GM21576 (cell line): ENCODE measurements at regions not wholly inside any gene's neighbourhood (a gene's known extent, or its start where the extent isn't known, plus 50 kb on each side); places are given as distances from the start of the nearest gene placed in this dataset.
"Not testable (repeated sequence)": the region's sequence is repeated elsewhere in the genome, so short reads cannot be mapped to it uniquely, and the experiment has no call there.

Experiments
- ATAC-seq: cut with Tn5 transposase; IDR thresholded peaks from one replicate; pipeline ENCODE4 v1.9.1; 2021; ENCODE audit warnings: mild to moderate bottlenecking, moderate library complexity; ENCODE audit not compliant: unreplicated experiment

DNA sequence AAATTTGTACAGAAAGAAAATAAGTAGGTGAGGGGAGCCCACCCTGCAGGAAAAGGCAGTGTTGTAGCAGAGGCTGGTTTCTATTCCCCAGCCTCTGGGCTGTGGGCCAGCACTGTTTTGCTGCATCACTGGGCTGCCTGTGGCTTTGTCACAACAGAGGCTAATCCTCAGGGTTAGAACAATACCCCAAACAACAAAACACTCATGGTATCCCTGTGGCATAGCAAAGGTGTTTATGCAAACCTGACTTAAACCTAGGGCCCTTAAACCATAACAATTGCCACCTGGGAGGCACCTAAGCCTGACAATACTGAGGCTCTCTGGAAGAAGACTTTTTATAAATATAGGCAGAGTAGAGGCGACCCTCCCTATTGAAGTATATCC lies 314.7 kb downstream of the OLFM4 start:
- no peak for ATAC-seq

DNA sequence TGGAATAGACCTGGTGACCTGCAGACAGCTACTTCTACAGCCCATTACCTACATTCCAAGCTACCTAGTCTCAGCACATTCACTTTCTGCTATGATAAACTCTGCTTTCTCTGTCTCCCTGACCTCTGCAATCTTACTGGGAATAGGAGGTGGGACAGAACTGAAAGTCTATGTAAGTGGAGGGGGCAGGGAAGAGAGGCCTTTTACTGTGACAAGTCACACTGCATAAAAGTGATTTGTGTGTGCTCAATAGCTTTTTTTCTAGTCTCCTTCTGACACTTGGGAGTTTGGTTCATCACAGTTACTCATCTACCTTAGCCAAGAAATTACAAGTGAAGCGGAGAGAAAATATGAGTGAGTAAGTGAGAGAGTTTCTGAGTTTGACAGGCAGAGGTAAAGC lies 322.4 kb downstream of the OLFM4 start:
- no peak for ATAC-seq

DNA sequence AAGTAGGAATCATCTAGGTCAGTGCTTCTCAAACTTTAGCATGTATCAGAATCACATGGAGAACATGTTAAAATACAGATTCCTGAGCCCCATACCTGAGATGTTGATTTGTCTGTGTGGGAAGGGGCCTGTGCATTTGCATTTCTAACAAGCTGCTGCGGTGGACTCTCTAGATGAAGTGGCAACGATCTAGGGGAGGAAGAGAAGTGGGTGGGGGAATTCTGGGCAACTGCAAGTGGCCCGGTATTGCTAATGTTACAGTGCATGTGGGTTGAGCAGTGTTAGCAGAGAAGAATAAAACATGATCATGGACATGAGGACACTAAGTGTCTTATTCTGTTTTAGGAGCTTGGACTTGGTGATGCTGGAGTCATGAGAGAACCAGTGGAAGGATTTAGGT lies 329.0 kb downstream of the OLFM4 start:
- ATAC-seq = no peak

DNA sequence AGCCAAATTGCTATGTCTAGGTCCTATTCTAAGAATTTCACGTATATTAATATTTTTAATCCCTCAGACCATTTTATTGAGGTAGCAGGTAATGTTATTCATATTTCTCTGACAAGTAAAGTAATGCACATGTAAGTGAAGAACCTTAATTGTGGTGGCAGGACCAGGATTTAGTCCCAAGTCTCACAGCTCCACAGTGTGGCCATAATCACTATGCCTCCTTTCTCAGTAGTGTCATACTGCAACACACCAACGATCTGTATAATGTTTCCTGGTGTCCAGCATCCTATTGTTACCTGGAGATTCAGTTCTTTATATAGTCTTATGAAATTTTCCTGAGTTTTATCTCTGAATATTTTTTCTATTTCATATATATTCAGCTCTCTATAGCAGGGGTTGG lies 340.3 kb downstream of the OLFM4 start:
- no peak for ATAC-seq

DNA sequence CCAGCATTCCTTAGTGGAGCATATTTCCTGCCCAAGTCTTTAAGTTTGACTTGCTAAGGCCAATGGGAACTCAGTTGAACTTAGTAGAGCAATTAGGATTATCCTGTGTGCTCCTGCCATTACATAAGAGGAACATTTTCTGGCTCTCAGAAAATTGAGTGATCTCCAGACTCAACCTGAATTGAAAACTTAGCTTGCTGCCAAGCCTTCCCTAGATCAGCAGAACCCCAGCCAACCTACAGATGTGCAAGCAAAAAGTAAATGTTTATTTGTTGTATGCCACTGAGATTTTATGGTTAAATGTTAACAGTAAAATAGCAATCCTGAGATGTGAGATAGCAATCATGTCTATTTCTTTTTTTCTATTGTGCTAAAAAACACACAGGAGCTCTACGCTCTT lies 350.9 kb downstream of the OLFM4 start:
- ATAC-seq = no peak

DNA sequence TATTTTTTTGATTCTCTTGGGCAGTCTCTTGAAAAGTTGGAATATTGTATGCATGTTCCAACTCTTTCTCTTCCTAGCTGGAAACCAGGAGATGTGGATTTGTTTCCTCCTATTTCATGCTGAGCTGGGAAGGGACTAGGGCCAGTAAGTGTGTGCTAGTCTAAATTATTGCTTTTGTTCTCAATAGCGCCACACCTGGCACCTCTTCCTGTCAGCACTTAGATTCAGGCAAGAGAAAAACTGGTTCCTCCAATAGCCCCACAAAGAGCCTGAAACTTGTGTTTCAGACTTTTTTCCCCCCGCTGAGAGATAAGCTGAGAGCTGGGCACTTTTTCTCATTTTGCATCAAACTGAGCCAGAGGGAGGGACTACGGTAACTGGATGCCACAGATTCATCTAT lies 353.4 kb downstream of the OLFM4 start:
- ATAC-seq = no peak

DNA sequence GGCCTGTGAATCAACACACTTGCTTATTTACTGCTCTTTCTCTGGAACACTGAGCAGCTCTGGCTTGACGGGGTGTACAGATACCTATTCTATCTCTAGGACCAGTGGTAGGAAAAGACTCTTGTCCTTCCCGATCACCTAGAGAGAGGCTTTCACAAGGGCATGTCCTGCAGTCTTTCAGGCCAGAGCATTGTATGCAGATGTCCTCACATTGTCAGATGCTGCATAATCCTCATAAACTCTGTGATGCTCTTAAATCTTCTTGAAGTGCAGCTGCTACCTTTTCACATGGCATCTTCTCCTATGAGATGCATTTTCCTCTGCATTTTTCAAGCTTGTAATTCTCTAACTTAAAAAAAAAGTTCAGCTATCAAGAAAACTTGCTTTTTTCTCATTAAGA lies 369.4 kb downstream of the OLFM4 start:
- ATAC-seq = no peak

DNA sequence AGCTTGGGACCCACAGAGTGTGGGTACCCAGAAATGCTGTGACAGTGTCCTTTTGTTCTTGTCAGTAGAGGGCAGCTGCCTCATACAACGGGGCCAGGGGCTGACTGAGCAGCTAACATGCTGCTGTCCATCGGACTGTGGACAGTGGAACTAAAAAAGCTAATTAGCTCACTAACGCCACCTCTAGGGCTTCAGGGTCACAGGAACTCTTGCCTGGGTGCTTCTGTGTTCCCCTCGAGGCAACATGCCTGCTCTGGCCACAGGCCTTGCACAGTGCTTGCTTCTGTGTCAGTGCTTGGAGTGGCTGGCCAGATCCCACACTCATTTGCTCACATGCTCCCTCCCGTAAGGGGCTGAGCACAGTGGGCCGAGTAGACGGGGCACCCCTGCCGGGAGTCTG lies 377.0 kb downstream of the OLFM4 start:
- no peak for ATAC-seq

DNA sequence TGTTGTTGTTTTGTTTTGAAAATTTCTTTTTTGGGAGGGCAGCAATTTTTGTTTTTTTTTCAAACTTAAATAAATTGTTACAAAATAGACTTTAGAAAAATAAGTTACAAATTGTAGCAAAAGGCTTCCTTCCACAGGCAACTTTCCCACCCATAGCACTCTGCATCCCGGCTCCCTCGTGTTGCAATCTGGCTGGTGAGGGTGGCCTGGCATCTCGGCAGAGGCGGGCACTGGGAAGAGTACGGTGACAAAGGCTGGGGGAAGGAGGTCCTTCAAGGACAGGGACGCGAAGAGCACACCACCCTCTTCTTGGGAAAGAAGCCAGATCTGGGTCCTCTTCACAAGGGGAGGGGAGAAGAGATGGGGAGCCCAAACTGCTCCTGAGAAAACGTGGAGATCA lies 379.7 kb downstream of the OLFM4 start:
- no peak for ATAC-seq

DNA sequence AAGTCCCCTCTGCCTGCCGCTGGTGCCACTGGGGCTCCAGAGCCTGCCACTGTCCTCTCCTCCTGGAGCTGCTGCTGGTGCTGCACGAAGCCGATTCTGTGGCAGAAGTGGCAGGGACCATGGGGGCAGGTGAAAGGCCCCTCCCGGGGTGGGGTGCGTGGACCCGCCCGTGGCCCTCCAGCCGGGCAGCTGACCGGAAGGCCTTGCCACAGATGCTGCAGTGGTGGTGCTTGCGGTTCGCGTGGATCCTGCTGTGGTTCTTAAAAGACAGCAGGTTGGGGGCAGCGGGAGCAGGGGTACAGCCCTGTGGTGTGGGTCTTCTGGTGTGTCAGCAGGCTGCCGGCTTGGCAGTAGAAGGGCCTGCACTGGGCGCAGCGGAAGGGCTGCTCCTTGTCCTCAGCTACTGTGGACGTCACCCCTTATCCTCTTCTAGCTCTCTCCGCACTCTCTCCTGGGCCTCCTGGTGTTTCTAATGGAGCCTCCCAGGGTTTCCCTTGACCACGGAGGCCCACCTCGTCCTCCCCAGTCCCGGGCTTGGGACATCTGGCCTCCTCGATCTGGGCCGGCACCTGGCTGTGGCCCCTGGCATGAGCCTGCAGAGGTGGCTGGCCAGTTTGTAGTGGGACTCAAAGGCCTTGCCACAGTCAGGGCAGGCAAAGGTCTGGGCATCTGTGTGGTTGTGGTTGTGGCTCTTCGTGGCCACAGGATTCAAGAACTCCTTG lies 380.4 kb downstream of the OLFM4 start:
- no peak for ATAC-seq

DNA sequence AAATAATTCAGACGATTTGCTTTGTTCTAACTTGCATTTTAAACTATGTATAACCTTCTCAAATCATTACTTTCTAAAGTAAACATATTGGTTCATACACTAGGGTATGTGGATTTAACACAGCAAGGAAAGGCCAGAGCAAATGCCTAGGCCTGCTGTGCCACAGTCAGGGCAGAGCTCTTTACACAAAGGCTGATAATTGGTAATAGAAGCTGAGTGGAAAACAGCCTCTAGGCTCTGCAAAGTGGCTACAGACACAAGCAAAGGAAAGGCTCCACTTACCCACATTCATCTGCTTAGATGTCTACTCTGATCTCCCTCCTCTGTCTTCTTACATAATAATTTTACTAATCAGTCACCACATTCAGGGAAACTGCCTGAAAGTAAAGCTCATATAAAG lies 382.9 kb downstream of the OLFM4 start:
- ATAC-seq = no peak

DNA sequence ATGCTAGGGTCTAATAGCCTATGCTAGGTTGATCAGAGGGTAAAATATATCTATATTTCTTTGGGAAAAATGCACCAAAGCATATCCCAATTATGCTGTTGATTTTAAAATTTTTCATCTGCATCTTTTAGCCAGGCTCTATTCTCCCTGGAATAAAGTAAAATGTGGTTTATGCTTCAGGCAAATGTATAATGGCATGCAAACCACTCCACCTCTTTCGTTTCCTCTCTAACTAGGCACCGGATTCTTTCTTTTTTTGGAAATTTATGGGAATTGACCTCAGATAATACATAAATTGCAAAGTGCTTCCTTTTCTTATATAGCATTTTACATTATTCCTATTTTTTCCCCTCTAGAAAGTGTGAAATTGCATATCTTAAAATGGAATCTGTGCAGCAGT lies 386.5 kb downstream of the OLFM4 start:
- ATAC-seq = no peak

DNA sequence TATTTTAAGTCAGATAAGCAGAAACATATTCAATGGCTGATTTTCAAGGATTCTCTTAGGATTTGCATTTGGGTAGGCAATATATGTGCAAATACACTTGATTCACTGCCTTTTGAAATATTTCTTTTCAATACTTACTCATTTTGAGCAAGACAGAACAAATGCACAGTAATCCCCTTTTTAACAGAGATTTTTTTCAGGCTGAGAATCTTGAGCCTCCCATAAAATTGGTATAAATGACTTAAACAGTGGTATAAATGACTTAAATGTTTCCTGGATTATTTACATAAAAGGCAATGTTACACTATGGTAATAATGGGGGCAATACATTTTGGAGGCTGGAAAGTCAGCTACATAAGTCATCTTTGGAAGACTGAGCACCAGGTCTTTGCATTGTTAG lies 389.0 kb downstream of the OLFM4 start:
- no peak for ATAC-seq

DNA sequence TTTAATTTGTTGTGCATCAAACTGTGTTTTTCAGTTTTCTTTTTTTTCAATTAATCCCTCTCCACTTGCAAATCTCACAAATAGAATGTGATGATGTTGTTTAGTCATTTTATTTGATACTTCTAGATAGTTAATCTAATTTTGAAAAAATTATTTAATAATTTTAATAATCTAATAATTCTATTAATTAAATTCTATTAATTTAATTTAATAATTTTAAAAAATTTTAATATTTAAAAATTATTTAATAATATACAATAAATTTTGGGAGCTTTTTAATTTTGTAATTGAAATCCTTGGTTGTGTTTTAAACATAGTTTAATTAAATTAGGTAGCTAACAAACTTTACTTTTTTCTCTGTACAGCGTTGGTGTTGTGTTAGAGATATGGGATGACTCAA lies 393.8 kb downstream of the OLFM4 start:
- ATAC-seq = no peak

DNA sequence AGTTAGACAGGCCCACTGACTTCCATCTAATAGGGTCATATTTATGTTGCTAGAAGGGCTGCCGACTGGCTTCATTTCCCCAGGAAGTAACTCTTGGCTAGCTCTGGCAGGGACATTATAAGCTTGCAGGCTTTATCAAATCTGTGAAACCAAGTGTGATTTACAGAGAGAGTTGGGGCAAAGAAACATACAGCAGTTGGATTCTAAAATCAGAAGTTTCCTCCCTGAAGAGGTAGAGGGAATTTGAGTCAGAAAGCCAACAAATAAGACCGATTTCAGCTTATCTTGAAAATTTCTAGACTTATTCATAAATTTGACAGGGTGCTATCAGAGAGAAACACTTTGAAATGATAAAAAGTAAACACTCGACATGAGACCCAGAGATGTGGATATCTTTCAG lies 407.8 kb downstream of the OLFM4 start:
- no peak for ATAC-seq

DNA sequence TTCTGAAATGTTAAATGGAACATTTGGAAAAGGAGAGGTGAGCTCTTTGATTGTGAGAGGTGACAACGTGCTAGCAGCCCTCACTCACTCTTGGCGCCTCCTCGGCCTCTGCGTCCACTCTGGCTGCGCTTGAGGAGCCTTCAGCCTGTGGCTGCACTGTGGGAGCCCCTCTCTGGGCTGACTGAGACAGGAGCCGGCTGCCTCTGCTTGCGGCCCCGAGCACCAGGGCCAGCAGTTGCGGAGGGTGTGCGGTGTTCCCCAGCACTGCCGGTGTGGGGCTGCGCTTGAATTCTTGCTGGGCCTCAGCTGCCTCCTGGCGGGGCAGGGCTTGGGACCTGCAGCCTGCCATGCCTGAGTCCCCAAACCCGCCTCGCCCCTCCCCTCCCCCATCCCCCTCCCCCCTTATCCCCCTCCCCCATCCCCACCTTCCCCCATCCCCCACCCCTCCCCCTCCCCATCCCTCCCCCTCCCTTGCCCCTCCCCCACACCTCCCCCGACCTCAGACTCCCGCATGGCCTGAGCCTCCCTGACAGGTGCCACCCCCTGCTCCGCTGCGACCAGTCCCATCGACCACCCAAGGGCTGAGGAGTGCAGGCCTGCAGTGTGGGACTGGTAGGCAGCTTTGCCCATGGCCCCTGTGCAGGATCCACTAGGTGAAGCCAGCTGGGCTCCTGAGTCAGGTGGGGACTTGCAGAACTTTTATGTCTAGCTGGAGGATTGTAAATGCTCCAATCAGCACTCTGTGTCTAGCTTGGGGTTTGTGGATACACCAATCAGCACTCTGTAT lies 411.0 kb downstream of the OLFM4 start:
- ATAC-seq = no peak

DNA sequence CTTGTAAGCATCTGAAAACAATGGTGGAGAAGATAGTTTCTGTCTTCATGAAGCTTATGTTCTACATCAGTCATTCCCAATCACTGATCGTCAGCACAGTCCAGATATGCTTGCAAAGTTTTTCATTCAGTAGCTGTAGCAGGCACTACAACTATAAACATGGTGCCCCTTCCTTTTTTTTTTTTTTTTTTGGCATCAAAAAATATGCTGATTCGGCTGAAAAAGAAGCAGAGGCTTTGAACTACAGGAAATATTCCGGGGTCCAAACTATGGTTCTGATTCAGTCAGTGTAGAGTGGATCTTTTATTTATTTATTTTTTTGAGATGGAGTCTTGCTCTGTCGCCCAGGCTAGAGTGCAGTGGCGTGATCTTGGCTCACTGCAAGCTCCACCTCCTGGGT lies 414.4 kb downstream of the OLFM4 start:
- no peak for ATAC-seq

DNA sequence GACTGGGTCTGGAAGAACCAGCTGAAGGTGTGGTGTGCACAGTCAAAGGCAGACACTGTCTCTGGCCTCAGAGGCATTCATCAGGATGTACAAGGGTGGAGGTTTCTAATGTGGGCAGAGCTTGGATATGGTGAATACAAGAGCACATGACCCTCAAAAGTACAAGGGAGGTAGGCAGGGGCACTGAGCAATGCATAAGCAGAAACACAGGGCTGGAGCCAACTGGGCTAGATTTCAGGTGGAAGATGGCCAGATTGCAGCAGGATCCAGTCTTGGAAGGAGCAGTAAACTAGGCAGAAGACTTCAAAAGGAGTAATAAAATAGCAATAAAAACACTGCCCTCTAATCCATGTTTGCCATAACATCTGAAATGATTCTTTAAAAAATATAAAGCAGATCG lies 417.1 kb downstream of the OLFM4 start:
- ATAC-seq = no peak

DNA sequence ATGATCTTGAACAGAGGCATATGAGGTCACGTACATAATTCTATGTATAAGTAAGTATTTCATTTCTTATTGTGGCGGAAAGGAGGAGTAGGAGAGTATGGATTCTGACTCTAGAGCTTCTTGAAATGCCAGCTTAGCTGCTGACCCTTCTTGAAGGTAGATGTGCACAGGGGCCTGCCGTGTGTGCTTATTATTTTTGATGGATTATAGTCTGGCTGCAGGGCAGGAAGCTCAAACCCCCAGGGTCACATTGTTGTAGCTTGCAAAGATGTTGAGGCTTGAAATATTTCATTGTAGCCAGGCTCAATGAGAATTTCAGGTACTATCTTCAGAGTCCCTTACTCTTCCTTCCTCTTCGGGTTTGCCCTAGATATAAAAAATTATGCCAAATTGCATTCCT lies 418.8 kb downstream of the OLFM4 start:
- ATAC-seq = no peak

DNA sequence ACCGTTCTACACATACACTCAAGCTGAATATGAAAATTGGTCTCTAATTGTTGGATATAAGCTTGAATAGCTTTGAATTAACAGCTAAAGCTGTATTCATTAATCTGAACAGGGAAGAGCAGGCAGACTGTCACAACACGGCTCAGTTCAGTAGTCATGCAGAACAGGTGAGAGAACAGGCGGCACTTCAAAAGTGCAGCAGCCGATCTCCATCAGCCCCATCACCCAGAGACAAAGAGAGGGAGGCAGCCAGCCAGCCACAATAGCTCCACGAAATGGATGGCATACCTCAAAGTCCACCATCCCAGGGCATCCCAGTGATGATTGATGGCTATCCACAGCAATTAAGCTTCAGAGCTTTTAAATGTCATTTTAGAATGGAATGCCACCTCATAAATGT lies 419.2 kb downstream of the OLFM4 start:
- no peak for ATAC-seq

DNA sequence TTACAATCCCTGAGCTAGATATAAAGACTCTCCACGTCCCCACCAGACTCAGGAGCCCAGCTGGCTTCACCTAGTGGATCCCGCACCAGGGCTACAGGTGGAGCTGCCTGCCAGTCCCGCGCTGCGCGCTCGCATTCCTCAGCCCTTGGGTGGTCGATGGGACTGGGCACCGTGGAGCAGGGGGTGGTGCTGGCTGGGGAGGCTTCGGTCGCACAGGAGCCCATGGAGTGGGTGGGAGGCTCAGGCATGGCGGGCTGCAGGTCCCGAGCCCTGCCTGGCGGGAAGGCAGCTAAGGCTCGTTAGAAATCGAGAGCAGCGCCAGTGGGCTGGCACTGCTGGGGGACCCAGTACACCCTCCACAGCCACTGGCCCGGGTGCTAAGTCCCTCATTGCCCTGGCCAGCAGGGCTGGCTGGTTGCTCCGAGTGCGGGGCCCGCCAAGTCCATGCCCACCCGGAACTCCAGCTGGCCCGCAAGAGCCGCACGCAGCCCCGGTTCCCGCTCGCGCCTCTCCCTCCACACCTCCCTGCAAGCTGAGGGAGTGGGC lies 423.7 kb downstream of the OLFM4 start:
- ATAC-seq = not testable (repeated sequence)

DNA sequence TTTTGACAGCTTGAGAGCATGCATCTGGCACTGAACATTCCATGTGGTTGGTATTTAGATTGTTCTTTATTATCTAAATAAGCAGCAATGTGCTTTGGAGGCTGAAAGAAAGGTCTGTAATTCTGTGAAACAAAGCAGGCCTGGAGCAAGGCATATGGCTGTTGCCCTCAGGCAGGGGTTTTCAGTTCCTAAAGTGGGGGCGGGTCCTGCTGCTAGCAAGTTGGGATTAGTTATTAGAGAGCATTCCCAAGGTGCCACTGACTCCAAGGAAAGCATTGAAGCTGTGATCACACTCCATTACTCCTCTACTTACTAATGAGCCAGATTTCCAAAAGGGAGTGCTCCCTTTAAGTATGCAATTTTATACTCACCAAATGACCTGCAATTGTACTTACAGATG lies 432.2 kb downstream of the OLFM4 start:
- no peak for ATAC-seq
